T1000 (cell line): ENCODE measurements at regions not wholly inside any gene's neighbourhood (a gene's known extent, or its start where the extent isn't known, plus 50 kb on each side); places are given as distances from the start of the nearest gene placed in this dataset.

Experiments
- DNase-seq: peaks from one replicate; lab custom pipeline; 2025; ENCODE audit warnings: mixed read lengths; lab: John Stamatoyannopoulos, UW

DNA sequence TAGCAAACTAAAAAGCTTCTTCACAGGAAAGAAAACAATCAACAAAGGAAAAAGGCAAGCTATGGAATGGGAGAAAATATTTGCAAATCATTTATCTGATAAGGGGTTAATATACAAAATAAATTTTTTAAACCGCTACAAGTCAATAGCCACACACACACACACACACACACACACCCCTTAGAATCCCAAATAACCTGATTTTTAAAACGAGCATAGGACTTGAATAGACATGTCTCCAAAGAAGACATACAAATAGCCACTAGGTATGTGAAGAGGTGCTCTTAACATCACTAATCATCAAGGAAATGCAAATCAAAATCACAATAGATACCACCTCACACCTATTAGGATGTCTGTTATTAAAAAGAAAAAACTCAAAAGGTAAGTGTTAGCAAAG is 187.7 kb downstream of the TRIM27 start:
- no peak for DNase-seq

DNA sequence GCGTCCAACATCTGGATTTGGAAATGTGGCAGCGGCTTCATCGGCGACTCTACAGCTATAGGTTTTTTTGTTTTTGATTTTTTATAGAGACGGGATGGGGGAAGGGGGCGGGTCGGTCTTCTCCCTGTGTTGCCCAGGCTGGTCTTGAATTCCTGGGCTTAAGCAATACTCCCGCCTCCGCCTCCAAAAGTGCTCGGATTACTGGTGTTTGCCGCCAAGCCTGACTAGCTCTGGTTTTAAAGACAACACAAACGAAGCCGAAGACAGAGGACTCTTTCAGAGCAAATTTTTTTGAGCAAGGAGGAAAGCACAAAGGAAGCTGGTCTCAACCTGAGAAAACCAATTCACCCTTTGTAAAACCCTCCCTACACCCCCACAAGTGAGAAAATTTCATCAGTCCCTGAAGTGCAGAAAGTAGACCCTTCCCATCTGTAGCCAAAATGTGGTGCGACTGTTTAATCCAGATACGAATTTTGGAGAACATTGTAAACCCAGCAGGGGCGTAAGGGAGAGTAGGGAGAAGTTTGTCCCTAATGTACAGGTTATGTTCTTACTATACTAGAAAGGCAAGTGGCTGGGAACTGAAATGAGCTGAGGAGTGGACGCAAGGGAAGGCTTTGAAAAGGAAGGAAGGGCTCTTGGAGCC is 185.9 kb downstream of the TRIM27 start:
- no peak for DNase-seq

DNA sequence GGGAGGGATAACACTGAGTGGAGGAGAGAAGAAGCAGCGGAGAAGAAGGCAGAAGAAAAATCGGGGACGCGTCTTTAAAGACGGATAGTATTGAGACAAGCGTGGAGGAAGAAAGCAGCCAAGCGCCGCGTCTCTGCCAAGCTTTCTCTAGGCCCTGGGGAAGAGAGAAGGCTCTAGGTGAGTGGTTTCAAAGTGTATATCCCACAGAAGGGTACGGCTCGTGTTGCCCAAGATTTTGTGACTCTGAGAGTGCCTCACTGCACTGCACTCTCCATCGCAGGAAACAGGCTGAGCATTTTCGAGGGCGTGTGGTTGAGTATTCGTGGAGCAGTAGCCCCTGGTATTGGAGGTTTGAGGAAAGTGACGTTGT is 185.4 kb downstream of the TRIM27 start:
- DNase-seq, result no peak

DNA sequence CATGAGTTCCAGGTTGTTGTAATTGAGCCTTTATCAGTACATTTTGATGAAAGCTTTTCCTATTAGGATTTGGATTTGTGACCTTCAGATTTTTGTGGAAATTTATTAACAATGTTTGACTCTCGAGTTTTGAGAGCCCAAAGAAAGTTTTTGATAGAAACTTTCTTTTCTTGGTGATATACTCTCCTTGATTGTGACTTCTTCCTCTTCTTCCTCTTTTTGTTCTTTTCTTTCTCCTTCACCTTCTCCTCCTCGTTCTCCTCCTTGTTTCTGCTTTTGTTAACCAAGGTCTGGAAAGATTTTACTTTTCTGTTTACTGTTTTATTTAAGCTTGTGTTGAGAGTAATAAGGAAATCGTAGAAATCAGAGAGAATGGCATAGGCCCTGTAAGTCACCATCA is 182.4 kb downstream of the TRIM27 start:
- DNase-seq, result no peak

DNA sequence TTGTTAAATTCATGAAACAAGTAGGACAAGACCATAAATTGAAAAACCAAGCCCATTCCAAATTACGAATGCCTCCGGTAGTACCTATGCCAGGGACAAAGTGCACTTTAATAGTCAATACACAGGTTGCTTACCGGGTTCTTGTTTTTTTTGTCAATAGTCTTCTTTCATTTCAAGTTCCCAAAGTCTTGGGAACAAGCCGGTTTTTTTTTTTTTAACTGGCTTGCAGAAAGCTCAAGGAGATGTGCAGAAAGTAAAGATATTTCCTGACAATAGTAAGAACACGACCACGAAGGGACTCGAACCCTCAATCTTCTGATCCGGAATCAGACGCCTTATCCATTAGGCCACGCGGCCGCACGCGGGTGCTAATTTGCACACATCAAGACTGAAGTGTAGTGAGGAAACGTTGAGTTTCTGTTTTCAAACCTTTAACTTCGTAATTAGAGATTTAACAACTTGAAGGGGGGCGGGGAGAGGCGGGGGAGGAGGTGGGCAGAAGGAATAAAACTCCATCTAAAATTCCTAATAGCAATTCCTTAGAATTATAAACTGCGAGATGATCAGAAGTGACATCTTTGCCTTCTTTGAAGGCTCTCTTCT is 181.0 kb downstream of the TRIM27 start:
- no peak for DNase-seq

DNA sequence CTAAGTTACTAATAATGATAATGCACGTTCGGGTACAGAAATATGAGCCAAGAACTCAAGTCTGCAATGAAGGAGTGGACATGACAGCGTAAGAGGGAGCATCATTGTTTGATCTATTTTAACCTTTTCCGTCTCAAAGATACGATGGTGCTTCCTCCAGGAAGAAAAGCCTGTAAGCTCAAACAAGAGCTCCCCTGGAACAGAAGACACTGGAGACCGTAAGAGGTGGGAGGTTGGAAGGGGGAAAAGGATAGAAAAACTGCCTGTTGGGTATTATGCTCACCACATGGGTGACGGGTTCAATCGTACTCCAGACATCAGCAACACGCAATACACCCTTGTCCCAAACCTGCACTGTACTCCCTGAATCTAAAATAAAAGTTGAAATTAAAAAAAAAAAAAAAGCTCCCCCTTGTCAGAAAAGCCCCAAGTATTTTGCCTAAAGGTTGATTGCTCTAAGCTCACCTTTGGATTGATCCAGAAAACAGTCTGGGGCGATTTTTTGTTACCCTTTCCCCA is 180.5 kb downstream of the TRIM27 start:
- DNase-seq, result no peak

DNA sequence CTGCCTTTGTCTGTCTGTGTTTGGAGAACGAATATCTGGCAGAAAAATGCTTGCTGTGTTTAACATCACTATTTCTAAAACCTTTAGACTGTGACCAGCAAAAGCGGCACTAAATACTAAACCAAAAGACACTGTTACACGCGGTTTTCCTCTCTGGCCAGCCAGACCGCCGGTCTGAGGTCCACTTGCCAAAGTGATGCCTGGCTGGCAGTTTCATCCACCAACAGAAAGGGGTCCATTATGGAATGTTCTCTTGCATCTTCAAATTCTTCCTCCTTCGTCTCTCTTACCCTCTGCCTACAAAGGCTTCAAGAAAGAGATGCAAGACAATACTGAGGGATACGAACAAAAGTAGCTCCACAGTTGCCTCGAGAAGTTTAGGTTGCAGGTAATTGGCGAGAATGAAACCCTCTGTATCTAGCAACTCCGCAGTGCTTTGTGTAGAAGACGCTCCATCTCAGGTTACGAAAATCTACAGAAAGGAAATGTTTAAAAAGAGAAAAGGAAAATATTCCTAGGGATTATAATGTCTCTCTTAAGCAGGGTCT is 176.6 kb downstream of the TRIM27 start:
- DNase-seq, result no peak

DNA sequence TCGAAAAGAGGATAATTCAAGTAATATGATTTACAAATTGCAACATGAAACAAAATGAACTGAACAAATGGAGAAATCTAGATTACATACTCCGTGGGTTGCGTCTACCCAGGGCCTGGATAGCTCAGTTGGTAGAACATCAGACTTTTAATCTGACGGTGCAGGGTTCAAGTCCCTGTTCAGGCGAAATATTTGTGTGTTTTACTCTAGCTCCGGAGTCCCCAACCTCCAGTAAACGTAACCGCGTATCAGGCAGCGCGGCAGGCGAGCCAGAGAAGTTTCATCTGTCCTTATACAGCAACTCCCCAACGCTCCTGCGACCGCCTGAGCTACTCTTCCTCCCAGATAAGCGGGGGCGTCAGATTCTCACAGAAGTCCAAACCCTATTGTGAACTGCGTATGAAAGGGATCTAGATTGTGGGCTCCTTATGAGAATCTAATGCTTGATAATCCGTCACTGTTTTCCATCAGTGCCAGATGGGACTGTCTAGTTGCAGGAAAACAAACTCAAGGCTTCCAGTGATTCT is 176.1 kb downstream of the TRIM27 start:
- no peak for DNase-seq

DNA sequence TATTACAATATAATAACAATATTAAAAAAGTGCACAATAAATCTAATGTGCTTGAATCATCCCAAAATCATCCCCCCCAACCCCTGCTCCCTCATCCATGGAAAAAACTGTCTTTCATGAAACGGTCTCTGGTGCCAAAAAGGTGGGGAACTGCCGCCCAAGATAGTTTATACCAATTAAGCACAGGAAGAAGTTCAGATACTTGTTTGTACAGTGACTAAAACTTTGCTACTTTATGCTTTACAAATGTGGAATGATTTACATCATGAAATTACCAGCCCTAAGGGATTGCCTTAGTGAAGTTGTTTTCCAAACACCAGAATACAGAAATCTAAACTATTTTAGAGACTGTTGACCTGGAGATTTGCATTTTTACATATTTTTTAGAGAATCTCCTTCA is 175.6 kb downstream of the TRIM27 start:
- no peak for DNase-seq

DNA sequence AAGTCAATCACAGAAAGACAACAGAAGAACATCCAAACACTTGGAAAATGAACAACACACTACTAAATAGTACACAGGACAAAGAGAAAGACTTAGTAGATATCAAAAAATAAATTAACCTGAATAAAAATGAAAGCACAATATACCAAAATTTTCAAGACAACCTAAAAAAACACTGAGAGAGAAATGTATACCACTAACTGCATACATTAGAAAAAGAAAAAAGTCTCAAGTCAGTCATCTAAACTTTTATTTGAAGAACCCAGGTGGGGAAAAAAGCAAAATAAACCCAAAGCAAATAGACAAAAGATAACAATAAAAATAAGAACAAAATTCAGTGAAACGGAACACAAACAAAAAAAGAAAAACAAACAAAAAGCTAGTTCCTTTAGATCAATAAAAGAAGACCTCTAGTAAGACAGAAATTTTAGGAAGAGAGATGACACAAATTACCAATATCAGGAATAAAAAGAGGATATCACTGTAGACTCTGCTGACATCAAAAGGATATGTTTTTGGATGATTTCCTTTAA is 172.8 kb downstream of the TRIM27 start:
- DNase-seq, result no peak

DNA sequence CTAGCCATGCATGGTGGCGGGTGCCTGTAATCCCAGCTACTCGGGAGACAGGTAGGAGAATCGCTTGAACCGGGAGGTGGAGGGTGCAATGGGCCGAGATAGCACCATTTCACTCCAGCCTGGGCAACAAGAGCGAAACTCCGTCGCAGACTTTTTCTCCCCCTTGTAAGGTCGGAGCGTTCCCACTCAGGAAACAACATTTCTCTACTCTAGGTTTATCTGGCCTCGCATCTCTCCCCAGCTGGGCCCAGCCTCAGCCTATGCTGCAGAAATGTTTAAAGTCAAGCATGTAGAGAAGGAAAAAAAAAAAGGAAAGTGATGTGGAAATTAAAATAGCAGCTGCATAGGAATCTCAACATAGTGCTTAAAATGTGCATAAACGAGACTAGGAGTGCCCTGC is 172.3 kb downstream of the TRIM27 start:
- no peak for DNase-seq

DNA sequence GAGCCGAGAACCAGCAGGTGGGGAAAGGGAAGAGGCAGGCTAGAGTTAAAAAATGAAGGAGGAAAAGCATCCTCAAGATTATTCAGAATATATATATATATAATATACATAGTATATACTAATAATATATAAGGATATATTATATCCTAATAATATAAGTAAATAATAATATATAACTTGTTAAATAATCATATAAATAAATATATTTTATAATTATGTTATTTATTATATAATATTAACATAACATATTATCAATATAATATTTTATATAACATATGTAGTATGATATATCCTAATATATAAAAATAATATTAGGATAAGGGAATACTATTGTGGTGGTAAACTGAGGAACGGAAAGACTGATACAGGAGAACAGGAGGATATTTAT is 171.8 kb downstream of the TRIM27 start:
- DNase-seq, result no peak

DNA sequence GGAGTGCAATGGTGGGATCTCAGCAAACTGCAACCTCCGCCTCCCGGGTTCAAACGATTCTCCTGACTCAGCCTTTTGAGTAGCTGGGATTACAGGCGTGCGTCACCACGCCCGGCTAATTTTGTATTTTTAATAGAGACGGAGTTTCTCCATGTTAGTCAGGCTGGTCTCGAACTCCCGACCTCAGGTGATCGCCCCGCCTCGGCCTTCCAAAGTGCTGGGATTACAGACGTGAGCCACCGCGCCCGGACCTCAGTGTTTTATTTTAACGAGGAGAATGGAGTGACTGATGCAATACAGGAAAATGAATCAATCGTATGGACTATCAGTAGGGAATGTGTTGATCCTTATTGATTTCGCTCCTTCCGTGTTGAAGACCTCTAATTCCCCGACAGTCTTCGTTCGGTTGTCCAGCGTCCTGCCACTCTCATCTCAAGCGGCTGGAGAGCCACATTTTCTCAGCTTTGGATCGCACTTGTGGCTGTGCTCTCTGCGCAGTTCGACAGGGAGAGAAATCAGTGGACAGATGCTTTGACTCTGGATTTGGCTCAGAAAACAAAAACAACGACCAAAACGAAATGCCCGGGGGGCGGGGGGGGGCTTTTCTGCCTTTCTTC is 166.2 kb downstream of the TRIM27 start:
- no peak for DNase-seq

DNA sequence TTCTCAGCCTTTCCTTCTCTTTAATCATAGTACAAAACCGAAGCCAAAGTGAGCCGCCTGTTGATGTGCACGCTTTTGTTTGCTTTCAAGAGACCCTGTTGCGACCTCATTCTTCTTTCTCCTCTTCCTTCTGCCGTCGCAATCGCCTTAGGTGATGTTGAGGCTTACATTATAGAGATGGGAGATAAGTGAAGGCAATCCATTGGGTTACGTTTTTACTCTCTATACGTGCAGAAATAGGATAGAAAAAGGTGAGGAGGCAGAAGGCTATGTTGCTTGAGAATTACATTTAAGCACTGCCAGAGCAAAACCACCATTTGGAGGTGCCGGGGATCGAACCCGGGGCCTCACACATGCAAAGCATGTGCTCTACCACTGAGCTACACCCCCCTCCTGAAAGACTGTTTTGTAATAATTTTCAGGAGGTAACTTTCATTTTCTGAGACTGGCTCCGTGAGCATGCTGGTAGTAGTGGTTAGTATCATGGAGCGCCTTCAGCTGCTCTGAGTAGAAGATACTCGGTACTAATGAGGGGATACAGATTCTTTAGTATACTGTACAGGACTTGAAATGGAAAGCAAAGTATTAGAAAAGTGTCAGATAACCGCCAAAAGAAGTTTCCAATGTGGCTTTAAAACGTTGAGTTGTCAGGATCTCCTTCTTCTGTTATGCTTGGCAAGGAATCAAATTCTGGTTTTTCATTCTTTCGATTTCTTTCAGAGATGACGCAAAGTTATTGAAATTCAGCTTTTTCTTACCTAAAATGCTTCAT is 165.6 kb downstream of the TRIM27 start:
- DNase-seq, result no peak

DNA sequence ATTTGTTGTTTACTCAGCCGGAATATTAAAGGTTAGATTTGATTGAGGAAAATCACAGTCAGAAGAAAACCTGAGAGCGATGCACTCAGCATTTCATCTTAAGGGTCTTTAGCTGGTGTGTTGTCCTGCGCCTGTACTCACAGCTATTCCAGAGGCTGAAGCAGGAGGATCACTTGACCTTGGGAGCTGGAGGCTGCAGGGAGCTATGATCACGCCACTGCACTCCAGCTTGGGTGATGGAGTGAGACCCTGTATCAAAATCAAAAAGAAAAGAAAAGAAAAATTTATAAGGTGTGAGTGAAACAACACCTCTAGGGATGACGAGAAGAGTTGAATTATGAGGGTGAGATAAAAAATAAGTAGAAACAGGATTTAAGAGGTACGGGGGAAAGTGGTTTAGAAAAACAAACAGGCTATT is 165.0 kb downstream of the TRIM27 start:
- DNase-seq, result no peak

DNA sequence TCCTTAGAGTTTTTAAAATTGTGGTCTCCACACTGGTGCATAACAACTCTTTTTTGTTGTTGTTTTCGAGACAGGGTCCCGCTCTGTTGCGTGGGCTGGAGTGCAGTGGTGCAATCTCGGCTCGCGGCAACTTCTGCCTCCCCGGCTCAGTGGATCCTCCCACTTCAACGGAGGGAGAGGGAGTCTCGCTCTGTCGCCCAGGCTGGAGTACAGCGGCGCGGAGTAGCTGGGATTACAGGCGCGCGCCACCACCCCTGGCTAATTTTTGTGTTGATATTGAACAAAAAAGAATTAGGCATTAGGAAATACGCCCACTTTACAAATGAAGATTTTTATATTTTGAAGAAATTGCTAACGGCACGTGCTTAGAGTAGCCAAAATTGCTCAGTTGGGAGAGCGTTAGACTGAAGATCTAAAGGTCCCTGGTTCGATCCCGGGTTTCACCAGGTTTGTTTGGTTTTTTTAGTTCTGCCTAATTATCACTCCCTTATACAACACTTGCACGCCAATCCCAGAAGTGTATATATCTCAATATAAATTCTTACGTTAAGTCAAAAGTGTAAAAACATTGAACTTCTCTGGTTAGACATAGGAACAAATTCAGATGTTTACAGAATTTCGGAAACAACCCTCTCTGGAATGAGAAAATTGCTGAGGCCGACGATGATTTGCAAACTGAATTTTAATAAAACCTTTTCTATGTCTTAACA is 159.6 kb downstream of the TRIM27 start:
- DNase-seq, result no peak

DNA sequence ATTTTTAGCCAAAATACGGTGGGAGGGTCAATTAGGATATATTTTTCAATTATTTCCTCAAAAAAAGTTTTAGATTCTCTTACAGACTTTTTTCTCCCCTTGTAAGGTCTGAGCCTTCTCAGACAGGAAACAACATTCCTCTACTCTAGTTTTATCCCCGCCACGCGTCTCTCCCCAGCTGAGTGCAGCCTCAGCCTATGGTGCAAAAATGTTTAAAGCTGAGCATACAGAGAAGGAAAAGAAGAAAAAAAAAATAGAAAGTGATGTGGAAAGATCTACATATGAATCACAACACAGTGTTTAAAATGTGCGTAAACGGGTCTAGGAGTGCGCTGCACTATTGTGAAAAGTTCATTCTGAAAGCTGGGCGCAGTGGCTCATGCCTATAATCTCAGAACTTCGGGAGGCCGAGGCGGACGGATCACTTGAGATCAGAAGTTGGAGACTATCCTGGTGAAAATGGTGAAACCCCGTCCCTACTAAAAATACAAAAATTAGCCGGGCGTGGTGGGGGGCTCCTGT is 159.0 kb downstream of the TRIM27 start:
- no peak for DNase-seq

DNA sequence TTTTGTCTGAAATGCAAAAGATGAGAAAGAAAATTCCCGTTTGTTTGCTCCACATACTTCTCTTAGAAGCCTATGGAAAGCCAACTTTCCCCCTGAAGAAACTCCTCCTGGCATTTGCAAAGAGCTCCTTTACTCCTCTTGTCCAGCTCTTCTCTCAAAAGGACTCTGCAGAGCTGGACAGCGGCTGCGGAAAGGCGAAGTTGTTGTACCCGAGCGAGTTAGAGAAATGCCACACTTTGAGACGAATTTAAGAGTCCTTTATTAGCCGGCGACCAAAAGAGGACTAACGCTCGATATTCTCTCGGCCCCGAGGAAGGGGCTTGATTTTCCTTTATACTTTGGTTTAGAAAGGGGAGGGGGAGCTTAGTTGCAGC is 157.8 kb downstream of the TRIM27 start:
- no peak for DNase-seq

DNA sequence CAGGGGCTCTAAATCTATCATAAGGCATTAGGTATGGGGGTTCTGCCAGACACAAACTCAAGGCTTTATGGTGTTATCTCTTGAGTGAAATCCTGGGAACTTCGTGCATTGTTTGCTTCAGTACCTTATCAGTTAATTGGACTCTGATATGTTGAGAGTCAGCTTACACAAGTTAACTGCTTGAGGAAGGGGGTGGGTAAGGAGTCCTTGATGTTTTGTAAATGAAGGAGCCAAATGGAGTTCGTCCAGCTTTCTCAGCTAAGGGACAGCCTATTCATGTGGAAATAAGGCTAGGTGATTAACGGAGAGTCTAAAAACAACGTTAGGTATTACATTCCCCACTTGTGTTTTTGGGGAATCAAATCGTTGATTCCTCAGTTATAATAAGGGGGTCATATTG is 157.4 kb downstream of the TRIM27 start:
- no peak for DNase-seq

DNA sequence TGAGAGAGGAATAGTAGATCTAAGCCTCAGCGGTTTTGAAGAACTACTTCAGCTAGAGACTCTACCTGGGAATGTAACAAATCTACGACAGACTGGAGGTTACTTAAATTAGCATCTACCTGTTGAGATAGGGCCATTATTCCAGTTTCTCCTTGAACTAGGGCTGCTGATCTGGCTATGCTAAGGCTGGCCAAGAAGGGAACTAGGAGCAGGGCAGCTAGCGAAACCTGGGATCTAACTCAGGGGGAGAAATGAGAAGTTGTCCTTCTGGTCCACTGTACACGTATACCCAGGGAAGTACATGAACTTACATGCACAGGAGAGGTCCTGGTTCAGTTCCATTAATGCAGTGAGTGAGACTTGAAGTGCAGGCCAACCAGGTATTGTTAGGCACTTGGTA is 156.7 kb downstream of the TRIM27 start:
- no peak for DNase-seq

DNA sequence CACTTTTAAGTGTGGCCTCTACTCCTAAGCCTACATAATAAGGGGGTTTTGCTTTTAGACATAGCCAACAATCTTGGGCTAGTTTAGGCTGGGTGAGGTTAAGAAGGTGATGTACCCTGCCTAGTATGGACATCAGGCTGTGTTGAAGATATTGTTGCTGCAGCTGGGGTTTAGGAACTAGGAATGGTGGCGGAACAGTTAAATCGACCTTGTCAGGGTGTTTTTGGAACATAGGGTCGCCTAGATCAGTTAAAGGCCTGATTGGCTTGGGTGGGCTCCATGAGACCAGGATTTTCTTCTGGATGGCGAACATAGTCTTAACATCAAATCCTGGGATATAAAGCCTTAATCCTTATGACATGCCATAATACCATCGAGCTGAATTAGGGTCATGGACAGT is 156.1 kb downstream of the TRIM27 start:
- DNase-seq, result no peak
